ENCODE measurements at regions not wholly inside any gene's neighbourhood (a gene's known extent, or its start where the extent isn't known, plus 50 kb on each side); places are given as distances from the start of the nearest gene placed in this dataset.
A peak's percentile ranks its signal among the peaks of the same experiment; 100 is the strongest.
"Not testable (repeated sequence)": the region's sequence is repeated elsewhere in the genome, so short reads cannot be mapped to it uniquely, and the experiment has no call there.

DNA sequence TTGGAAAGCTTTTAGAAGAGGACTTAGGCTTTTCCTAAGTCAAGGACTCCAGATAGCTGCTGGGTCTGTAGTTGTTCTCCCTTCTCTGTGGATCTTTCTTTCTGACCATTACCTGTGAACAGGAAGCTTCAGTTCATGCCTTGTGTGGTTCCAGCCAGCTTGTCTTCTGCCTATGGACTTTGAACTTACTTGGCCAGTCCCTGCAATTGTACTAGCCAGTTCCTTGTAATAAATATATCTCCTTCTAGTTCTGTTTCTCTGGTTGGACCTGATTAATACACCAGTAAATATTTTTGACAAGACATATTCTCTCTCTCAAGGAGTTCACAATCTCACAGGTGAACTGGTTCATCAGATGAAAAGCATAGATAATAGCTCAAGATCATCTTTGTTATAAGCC lies 341.3 kb upstream of the DPPA4 start:
- DNase-seq = no peak

GRCh38 chr3:109679664-109680063 lies 342.3 kb upstream of the DPPA4 start:
- DNase-seq = no peak

- no peak for DNase-seq
Observed at GRCh38 chr3:109683746-109684145, 346.4 kb upstream of the DPPA4 start.

GRCh38 chr3:109685084-109686079 lies 348.0 kb upstream of the DPPA4 start:
- DNase-seq = no peak

- DNase-seq = no peak
Observed at GRCh38 chr3:109687626-109688025, 350.3 kb upstream of the DPPA4 start.

DNA sequence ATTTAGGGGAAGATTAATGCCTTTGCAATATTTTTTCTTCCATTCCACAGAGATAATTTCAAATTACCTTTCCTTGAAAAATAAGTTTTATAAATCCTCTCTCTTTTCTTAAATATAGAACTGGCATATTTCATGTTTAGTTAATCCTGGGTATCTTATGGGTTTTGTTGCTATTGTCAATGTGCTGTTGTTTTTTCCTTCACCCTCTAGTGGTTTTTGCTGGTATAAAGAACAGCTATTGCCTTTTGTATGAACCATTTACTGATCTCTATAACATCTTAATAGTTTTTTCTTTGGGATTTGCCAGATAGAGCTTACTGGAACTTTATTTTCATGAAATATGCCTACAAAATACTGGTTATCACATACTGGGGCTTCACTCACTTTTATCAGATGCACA lies 359.6 kb upstream of the DPPA4 start:
- no peak for DNase-seq

DNA sequence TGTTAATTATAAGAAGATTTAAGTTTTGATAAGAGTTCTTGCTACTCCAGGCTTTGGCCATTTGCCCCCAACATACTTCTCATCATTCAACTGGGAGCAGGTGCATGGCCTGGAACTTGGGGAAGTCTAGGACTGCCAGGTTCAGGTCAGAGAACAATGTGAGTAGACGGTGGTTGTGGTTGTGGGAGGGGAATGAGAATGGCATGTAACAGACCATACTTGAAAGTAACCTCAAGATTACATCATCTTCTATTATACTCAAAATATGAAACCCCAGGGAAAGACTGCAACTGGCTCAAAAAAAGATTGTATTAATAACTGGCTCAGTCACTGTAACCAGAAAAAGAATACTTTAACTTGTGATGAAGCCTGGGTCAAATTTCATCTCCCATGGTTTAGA lies 364.9 kb upstream of the DPPA4 start:
- DNase-seq = peak in 1 of 2 donors; percentile 5

DNA sequence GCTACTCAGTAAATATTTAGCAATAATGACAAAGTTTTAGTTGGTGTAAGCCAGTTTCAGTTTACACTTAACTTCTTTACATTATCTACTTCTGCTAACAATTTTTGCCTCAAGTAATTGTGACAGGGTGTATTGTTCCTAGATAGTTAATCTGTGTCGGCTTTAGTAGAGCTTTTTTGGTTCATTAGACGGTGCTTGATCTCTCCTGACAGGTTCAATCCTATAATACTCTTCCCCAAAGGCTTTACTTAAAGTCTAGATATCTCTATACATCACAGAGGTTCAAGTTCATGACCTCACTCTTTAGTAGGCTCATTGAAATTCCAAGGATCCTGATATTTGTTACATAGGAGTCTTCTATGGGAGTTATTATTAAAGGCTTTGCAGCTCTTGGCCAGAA lies 365.6 kb upstream of the DPPA4 start:
- DNase-seq = no peak

DNA sequence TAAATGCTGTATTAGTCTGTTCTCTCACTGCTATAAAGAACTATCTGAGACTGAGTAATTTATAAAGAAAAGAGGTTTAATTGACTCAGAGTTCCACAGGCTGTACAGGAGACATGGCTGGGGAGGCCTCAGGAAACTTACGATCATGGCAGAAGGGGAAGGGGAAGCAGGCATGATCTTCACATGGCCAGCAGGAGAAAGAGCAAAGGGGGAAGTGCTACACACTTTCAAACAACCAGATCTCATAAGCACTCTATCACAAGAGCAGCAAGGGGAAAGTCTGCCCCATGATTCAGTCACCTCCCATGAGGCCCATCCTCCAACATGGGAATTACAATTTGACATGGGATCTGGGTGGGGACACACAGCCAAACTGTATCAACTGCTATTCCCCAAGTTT lies 367.8 kb upstream of the DPPA4 start:
- DNase-seq = not testable (repeated sequence)

- DNase-seq = no peak
Observed at GRCh38 chr3:109707617-109708016, 370.3 kb upstream of the DPPA4 start.

DNA sequence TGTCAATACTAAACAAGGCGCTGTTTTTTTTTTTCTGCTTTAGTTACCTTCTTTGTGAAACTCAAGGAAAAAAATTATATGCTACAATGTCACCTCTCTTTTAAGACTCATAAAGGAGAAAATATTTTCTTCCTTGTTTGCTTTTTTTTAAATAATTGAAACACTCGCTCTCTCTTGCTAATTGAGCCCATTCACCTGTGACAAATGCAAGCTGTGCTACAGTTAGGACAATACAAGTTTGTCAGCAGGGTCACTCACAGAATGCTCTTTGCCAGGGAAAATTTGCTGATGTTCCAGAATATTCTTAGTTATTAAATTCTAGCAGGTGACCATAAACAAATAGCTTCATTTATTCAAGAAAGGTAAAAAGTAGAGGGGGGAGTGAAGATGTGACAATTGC lies 375.9 kb upstream of the DPPA4 start:
- no peak for DNase-seq

- DNase-seq = no peak
Observed at GRCh38 chr3:109715707-109716106, 378.4 kb upstream of the DPPA4 start.

- DNase-seq = no peak
Observed at GRCh38 chr3:109718850-109719249, 381.5 kb upstream of the DPPA4 start.

GRCh38 chr3:109728861-109729494 lies 391.6 kb upstream of the DPPA4 start:
- no peak for DNase-seq

DNA sequence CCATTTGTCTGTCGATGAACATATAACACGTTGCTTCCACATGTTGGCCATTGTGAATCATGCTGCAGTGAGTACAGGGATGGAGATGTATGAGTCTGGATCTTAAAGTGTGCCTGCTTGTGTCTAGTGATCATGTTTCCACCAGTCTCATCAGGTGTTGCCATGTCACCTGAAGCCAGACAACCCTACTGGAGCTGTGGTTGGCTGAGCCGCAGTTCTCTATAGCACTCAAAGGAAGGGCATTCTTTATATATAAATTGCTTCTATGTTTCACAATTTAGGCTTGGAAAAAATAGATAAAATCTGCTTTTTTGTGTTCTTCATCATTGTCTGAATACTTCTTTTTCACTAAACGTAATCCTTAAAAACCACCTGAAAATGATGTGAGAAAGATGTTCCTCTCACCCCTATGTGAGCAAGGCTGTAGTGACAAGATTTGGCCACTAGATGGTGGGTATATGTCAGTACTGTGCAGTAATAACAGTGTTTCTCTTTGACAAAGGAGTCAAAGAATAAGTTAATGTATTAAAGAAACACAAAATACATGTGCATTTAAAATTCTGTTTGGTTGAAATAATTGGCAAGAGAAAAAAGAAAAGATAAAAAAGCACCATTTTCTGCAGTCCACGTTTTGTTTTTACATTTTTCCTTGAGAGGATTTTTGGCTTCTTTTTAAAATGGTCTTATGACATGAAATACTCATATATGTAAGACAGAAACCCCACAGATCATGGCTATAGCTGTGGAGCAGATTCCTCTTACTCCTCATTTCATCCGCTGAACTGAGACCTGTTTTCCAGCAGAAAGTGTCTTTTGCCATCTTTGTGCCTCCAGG lies 394.5 kb upstream of the DPPA4 start:
- DNase-seq = peak; percentile 44 to 73

DNA sequence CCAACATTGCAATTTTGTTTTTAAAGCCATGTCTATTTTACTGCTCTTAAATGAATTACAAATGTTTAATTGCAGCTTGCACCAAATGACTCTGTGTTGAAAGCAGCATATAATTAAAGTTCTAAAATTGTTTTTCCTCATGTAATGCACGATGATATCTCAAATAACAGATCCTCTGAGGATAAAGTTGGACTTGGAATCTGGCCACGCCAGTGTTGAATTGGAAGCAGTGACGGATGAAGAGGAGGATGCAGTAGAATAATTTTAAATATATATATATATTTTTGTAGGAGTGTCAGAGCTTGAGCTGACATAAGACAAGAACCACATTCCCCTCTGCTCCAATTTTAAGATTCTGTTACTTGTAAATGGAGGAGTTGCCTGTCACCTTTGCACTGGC lies 406.6 kb upstream of the DPPA4 start:
- no peak for DNase-seq

- DNase-seq = no peak
Observed at GRCh38 chr3:109772520-109772919, 435.2 kb upstream of the DPPA4 start.

- no peak for DNase-seq
Observed at GRCh38 chr3:109774108-109774507, 436.8 kb upstream of the DPPA4 start.

DNA sequence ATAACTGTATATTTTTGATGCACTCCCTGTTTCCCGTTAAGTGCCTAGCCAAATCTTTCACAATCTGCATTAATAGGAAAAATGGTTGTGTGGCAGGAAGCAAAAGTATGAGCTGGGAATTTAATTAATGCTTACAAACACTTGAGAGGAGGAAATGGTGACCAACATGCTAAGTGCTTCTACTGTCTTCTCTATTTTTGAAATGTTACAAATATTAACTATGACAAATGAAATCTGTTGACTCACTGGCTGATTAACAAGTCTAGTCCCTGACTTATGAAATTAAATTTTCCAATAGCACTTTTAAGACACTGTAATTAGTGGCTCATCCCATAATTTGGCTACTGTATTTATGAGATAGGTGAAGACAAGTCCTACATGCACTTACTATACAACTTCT lies 446.9 kb upstream of the DPPA4 start:
- DNase-seq = no peak

DNA sequence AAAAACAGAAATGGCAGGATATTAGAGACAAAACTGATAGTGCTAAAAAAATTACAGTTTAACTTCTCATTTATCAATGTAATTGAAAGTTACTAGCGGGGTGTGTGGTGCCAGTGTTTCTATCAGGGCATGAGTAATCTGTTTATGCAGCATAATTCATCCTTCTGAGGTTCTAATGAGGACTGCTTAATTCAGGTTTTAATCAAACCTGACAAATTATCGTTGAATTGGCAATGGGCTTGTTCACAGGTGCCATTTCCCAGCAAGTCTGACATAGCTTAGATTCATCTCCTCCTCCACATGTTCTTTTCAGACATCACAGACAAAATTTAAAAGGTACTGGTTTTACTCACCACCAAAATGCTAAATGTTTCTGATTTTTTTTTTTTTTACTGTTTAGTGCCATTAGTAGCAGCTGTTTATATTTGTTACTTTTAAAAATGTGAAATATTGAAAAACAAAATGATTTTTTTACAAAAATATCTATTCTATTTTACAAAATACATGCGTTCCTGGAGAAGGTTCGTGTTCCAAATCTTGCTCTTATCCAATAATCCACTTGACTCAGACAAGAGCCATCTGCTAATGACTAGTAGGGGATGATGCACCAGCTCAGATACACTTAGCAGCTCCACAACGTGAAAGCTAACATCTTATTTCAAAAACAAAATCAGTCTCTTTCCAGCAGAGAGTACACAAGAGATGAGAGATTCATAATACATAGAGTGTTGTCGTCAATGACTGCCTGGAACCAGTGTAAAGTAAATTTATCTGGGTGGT lies 447.7 kb upstream of the DPPA4 start:
- DNase-seq = no peak

- DNase-seq = no peak
Observed at GRCh38 chr3:109803274-109803673, 465.9 kb upstream of the DPPA4 start.

- no peak for DNase-seq
Observed at GRCh38 chr3:109804697-109805096, 467.4 kb upstream of the DPPA4 start.

- DNase-seq = peak; percentile 7 to 42
Observed at GRCh38 chr3:109806929-109807328, 469.6 kb upstream of the DPPA4 start.

All from stimulated activated CD4-positive, alpha-beta T cell treated with anti-CD3 and anti-CD28 coated beads, Interleukin-2, amount 100 ng/mL, for 24 hours (primary cell).